Endothelial cell of umbilical vein (primary cell): ENCODE measurements at regions not wholly inside any gene's neighbourhood (a gene's known extent, or its start where the extent isn't known, plus 50 kb on each side); places are given as distances from the start of the nearest gene placed in this dataset.

Experiments
- BruUV-seq: library from RNA; stranded (reverse); fragments of 400-500 nt; replicated peaks from 2 replicates; lab custom pipeline; 2021; lab: Mats Ljungman, UMichigan
- CTCF ChIA-PET: fragments of 300-600, 350-600 bp; sonication (Branson Sonifier 250); formaldehyde crosslinking; loops from one replicate; lab custom pipeline; 2021; ENCODE audit warnings: antibody characterized with exemption, inconsistent platforms; lab: Charles Lee
- POLR2A ChIA-PET: fragments of 300-600, 350-600 bp; sonication (Branson Sonifier 250); formaldehyde crosslinking; loops from one replicate; lab custom pipeline; 2021; ENCODE audit warnings: antibody characterized with exemption, inconsistent platforms; lab: Charles Lee
- DNase-seq: peaks from one replicate; pipeline ENCODE4 v3.0.0-alpha.2; 2011; ENCODE audit warnings: low read depth, low spot score
- FAIRE-seq: peaks from 2 replicates; lab custom pipeline; 2011; peaks lifted over from hg19 to GRCh38; lab: Jason Lieb, UNC
- H2AFZ ChIP-seq: 2 replicates; pipeline ENCODE4 v1.6.0; 2012; ENCODE audit warnings: low read depth, low read length, control low read depth, inconsistent platforms
- H3K27ac ChIP-seq: 2 replicates; pipeline ENCODE4 v1.5.1; 2011; ENCODE audit warnings: low read depth, mild to moderate bottlenecking, control low read depth, low read length, moderate library complexity; ENCODE audit not compliant: insufficient read depth
- H3K27me3 ChIP-seq, 2 experiments: 2 replicates each; pipeline versions ENCODE4 v1.6.0 to v1.6.1; 2011; ENCODE audit warnings: low read length in 2 of 2, mixed read lengths in 1 of 2; ENCODE audit not compliant: control insufficient read depth in 2 of 2, insufficient read depth in 2 of 2
- H3K36me3 ChIP-seq, 2 experiments: 2 replicates in 1 of 2; 3 replicates in 1 of 2; pipeline ENCODE4 v1.5.1; 2011; ENCODE audit warnings: low read length in 2 of 2, mild to moderate bottlenecking in 1 of 2, moderate library complexity in 1 of 2; ENCODE audit not compliant: control insufficient read depth in 2 of 2, insufficient read depth in 2 of 2; ENCODE audit errors: extremely low read depth in 1 of 2
- H3K4me1 ChIP-seq: 3 replicates; pipeline ENCODE4 v1.5.1; 2011; ENCODE audit warnings: mild to moderate bottlenecking, low read length; ENCODE audit not compliant: control insufficient read depth, insufficient read depth; ENCODE audit errors: extremely low read depth
- H3K4me2 ChIP-seq: 2 replicates; pipeline ENCODE4 v1.6.1; 2011; ENCODE audit warnings: low read length, control low read depth, mixed read lengths; ENCODE audit not compliant: insufficient read depth
- H3K4me3 ChIP-seq, 3 experiments: fragments of 200-600 bp in 1 of 3; sonication (generic), shearing (Covaris generic) in 1 of 3; replicated peaks in 1 of 3; 2 replicates each; pipeline ENCODE4 v1.5.1; 2011 to 2016; ENCODE audit warnings: control low read depth in 3 of 3, low read length in 3 of 3, mild to moderate bottlenecking in 2 of 3, inconsistent platforms in 1 of 3, low read depth in 1 of 3, moderate library complexity in 1 of 3; ENCODE audit not compliant: insufficient read depth in 1 of 3
- H3K79me2 ChIP-seq: 2 replicates; pipeline ENCODE4 v1.6.0; 2012; ENCODE audit warnings: low read length, inconsistent platforms; ENCODE audit not compliant: control insufficient read depth, insufficient read depth
- H3K9ac ChIP-seq: replicated peaks from 2 replicates; pipeline ENCODE3; 2011; ENCODE audit warnings: low read length, control low read depth; ENCODE audit not compliant: insufficient read depth; ENCODE audit errors: extremely low read depth
- H3K9me1 ChIP-seq: replicated peaks from 3 replicates; pipeline ENCODE4 v1.6.0; 2011; ENCODE audit warnings: mild to moderate bottlenecking, low read length; ENCODE audit not compliant: control insufficient read depth, insufficient read depth; ENCODE audit errors: extremely low read depth
- H3K9me3 ChIP-seq: replicated peaks from 2 replicates; pipeline ENCODE4 v1.5.1; 2012; ENCODE audit warnings: low read length, inconsistent platforms; ENCODE audit not compliant: control insufficient read depth, insufficient read depth
- H4K20me1 ChIP-seq: replicated peaks from 2 replicates; pipeline ENCODE3; 2011; ENCODE audit warnings: mild to moderate bottlenecking, low read length; ENCODE audit not compliant: control insufficient read depth, insufficient read depth; ENCODE audit errors: extremely low read depth
- EZH2 ChIP-seq: IDR thresholded peaks from 2 replicates; pipeline ENCODE4 v1.6.1; 2012; ENCODE audit warnings: borderline replicate concordance, low read depth, mild to moderate bottlenecking, moderate library complexity, low read length, inconsistent platforms; ENCODE audit not compliant: severe bottlenecking
- FOS ChIP-seq: IDR thresholded peaks from 2 replicates; pipeline ENCODE4 v1.6.1; 2011; ENCODE audit warnings: mild to moderate bottlenecking, low read length, moderate library complexity, borderline replicate concordance; ENCODE audit not compliant: insufficient read depth
- GATA2 ChIP-seq: IDR thresholded peaks from 2 replicates; pipeline ENCODE4 v1.7.0; 2011; ENCODE audit warnings: low read depth, mild to moderate bottlenecking, moderate library complexity, mixed read lengths, low read length; ENCODE audit not compliant: insufficient read length, insufficient read depth
- JUN ChIP-seq: IDR thresholded peaks from 2 replicates; pipeline ENCODE4 v1.6.1; 2011; ENCODE audit warnings: borderline replicate concordance, low read depth; ENCODE audit not compliant: insufficient read length, insufficient read depth
- MYC ChIP-seq: IDR thresholded peaks from one replicate; pipeline ENCODE4 v1.6.1; 2011; ENCODE audit warnings: mild to moderate bottlenecking, low read depth, low read length
- POLR2A ChIP-seq: IDR thresholded peaks from 2 replicates; pipeline ENCODE4 v1.6.1; 2012; ENCODE audit warnings: low read depth, mild to moderate bottlenecking, control low read depth, low read length
- POLR2AphosphoS5 ChIP-seq: IDR thresholded peaks from 2 replicates; pipeline ENCODE4 v1.6.1; 2012; ENCODE audit warnings: low read depth, mild to moderate bottlenecking, control low read depth, low read length, moderate library complexity; ENCODE audit not compliant: insufficient read depth
- dilution Hi-C: fragments of 300-500 bp; cut with MboI; formaldehyde crosslinking; loops from one replicate; pipeline ENCODE4 v1.15.0; 2019; ENCODE audit warnings: low sequenced_read_pairs; ENCODE audit not compliant: extremely low pct_ligation_motif_present
- intact Hi-C: fragments of 100-400 bp; cut with micrococcal nuclease; formaldehyde crosslinking; loops from one replicate; pipeline ENCODE4 v1.10.0; 2022
- TF ChIP-seq, protein P1 (sequence below): IDR thresholded peaks from 2 replicates; pipeline ENCODE4 v1.6.1; 2011; ENCODE audit not compliant: insufficient read depth, insufficient read length
- TF ChIP-seq, protein P2 (sequence below), 2 donors: IDR thresholded peaks; 1 replicate in 1 of 2; 2 replicates in 1 of 2; pipeline ENCODE4 v1.5.1; 2011; ENCODE audit warnings: low read length in 2 of 2, mild to moderate bottlenecking in 2 of 2, moderate library complexity in 2 of 2, control low read depth in 1 of 2, inconsistent platforms in 1 of 2, low read depth in 1 of 2; ENCODE audit not compliant: insufficient read depth in 1 of 2; ENCODE audit errors: extremely low read depth in 1 of 2

GRCh38 chr18:44111337-44111736, 569.4 kb upstream of the SETBP1 start:
- H3K4me3 ChIP-seq: no peak overlapping the region
- no peaks in the 10 kb centered on the region for H3K79me2 ChIP-seq
- intact Hi-C loops: no loop called here
- dilution Hi-C loops: no loop called here
- CTCF ChIA-PET: interaction anchor here (0.9 to 1.1 kb wide), 3 partner anchors 12 to 19 kb away, joined by 3 to 4 read pairs (median 3); no protein-coding TSS in a partner anchor
- H3K9me3 ChIP-seq: no peaks in the 10 kb centered on the region
- H3K4me2 ChIP-seq: no peak overlapping the region
- H3K36me3 ChIP-seq: no peaks in the 10 kb centered on the region
- no TSS peak for BruUV-seq
- no peak overlapping the region for H3K9ac ChIP-seq
- no peak for FAIRE-seq
- H4K20me1 ChIP-seq: no peaks in the 10 kb centered on the region
- no peak for TF ChIP-seq MYC
- no peak for TF ChIP-seq POLR2AphosphoS5
- TF ChIP-seq EZH2: no peak
- TF ChIP-seq, protein P1, sequence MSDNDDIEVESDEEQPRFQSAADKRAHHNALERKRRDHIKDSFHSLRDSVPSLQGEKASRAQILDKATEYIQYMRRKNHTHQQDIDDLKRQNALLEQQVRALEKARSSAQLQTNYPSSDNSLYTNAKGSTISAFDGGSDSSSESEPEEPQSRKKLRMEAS: no peak
- no peak for TF ChIP-seq JUN
- TF ChIP-seq, protein P2, sequence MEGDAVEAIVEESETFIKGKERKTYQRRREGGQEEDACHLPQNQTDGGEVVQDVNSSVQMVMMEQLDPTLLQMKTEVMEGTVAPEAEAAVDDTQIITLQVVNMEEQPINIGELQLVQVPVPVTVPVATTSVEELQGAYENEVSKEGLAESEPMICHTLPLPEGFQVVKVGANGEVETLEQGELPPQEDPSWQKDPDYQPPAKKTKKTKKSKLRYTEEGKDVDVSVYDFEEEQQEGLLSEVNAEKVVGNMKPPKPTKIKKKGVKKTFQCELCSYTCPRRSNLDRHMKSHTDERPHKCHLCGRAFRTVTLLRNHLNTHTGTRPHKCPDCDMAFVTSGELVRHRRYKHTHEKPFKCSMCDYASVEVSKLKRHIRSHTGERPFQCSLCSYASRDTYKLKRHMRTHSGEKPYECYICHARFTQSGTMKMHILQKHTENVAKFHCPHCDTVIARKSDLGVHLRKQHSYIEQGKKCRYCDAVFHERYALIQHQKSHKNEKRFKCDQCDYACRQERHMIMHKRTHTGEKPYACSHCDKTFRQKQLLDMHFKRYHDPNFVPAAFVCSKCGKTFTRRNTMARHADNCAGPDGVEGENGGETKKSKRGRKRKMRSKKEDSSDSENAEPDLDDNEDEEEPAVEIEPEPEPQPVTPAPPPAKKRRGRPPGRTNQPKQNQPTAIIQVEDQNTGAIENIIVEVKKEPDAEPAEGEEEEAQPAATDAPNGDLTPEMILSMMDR (IDR thresholded peaks at IDR 0.05; ENCODE audit: extremely low read depth in 1 of 2, insufficient read depth in 1 of 2, low read depth in 1 of 2, low read length in 2 of 2): no peak
- TF ChIP-seq GATA2: no peak
- no peak for TF ChIP-seq FOS
- no peak for TF ChIP-seq POLR2A
- H3K27me3 ChIP-seq: no peaks in the 10 kb centered on the region
- DNase-seq: no peak
- POLR2A ChIA-PET: no interaction called here
- no peaks in the 10 kb centered on the region for H3K4me1 ChIP-seq
- H2AFZ ChIP-seq: no peak overlapping the region
- no peaks in the 10 kb centered on the region for H3K9me1 ChIP-seq
- no peak overlapping the region for H3K27ac ChIP-seq
